CD4-positive, alpha-beta T cell treated with Interleukin-17A for 1 hour (primary cell): ENCODE measurements at regions not wholly inside any gene's neighbourhood (a gene's known extent, or its start where the extent isn't known, plus 50 kb on each side); places are given as distances from the start of the nearest gene placed in this dataset.

Experiments used
- DNase-seq: peaks from one replicate; pipeline ENCODE4 v3.0.0-alpha.2; 2020

GRCh38 chr13:105259426-105259825, 1276.0 kb downstream of the EFNB2 start:
- DNase-seq = no peak

- DNase-seq = no peak
Measured at GRCh38 chr13:105255472-105255871, 1280.0 kb downstream of the EFNB2 start.

DNA sequence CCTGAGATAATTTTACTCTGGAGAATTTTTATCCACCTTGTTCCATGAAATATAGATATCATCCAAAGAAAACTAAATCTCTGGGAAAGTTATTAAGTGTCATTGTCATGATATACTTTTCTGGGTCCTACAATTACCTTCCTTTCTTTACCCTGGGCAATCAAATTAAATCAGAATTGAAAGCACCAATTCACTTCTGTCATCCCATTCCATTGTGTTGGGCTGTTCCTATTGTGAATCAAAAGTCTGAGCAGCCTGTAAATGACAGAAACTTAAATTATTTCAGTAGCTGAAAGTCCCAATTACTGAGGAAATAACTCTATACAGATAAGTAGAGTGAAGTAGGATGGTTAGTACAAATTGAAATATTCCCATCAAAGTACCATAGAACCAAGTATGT, 1284.2 kb downstream of the EFNB2 start:
- DNase-seq = no peak

DNA sequence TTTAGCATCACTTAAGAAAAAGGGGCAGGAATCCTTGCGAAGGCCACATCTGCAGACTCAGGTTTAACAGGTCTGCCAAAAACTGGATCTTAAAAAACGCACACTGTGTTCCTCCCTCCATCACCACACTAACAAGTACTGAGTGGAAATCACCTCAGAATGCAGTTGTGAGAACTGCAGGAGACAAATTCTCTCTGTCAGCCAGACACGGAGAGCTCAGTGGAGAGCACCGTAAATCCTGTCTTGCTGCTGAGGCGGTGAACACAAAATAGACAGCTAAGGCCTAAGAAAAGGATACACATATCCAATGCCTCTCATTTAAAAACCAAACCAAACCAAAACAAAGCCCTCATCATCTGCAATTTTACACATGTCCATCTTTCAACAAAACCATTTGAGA, 1287.6 kb downstream of the EFNB2 start:
- DNase-seq = no peak

- no peak for DNase-seq
Measured at GRCh38 chr13:105240371-105240770, 1295.1 kb downstream of the EFNB2 start.

DNA sequence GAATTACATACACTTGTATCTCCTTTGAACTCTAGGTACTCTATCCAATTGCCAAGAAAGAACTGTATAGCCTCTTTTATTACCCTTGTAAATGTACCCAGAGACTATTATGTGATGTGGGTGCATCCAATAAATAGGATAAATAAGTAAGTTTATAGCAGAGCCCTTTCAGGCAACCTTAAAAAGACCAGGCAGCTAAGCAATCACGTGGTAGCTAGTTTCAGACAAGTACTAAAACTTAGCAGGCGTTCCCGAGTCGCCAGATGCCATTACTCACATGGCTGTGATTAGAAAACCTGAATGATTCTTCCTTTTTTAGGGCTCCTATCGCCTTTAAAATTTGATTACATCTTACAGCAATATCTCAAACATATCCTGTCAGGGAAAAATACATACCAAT, 1303.0 kb downstream of the EFNB2 start:
- no peak for DNase-seq

GRCh38 chr13:105232006-105232405, 1303.5 kb downstream of the EFNB2 start:
- DNase-seq = no peak

DNA sequence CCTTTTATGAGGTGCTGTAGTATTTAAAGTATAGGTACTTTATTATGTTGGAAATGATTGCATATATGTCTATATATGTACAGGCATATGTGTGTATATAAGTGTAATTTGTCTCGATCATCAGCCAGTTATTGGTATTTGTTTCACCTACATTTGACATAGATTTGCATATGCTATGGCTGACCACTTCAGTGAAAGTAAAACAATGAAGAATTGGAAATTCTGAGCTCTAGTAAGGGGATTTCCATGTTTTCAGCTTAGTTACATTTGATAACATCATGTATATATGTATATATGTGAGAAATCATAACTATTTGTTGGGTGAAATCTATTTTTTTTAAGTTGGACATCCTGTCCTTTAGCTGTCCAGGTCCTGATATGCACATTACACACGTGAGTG, 1303.9 kb downstream of the EFNB2 start:
- no peak for DNase-seq

DNA sequence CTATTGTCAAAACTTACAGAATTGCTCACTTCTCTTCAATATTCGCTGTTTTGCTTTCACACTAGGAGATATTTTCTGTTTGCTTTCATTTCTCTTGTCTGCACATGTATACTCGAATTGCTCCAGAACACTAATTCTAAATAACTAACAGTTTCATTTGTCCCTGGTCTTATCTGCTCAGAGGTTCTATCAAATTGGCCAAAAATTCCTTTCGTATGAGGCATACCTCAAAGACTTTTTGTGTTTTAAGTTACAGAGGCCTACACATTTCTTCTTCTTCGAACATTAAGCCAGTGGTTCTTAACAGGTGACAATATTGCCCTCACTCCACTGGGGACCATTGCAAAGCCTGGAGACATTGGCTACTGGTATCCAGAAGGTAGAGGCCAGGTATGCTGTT, 1314.6 kb downstream of the EFNB2 start:
- DNase-seq = no peak

DNA sequence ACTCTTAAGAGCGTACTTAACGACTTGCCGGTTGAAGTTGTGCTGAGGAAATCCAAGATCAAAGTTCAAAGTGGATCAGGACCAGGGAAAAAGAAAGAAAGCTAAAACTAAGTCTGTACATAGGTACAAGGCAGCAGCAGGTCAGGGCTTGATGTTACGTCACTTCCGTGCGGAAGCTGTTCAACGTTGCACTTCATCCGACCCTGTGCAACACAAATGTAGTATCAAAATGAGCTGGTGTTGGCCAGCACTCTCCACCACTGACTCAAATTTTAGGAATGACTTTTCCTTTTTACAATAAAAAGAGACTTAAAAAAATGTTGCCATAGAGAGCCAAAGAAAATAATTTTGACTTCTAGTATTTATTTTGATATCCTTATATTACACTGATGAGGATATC, 1315.4 kb downstream of the EFNB2 start:
- DNase-seq = no peak

- no peak for DNase-seq
Measured at GRCh38 chr13:105219651-105220050, 1315.8 kb downstream of the EFNB2 start.

GRCh38 chr13:105213512-105213911, 1322.0 kb downstream of the EFNB2 start:
- no peak for DNase-seq

DNA sequence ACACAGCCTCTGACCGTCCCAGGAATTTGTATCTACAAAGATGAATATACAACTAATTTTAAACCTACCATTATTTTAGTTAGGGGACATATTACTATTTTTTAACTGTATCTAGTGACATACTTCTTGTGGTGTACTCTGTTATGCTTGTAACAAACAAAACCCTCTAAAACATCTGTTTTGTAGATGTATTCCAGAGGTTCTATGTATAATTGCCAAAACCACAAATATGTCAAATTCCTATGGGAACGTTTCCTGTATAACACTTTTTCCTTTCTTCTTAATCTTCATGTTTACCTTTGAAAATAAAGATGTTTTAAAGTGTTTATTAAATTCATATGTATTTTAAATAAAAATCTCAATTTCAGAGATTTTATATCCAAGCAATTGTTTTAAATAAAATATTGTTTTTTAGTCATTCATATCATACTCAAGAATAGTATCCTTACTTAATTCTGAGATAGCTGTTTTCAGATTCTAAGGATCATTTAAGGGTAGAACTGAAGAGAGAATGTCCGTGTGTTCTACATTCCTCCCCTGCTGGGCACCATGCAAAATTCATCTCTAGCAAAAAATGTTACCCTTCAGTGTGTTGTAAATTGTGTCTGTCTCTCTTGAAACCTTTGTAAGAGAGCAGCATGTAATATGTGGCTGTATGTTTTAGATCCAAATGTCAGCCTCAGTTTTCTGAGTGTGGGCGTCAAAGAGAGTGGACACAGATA, 1327.7 kb downstream of the EFNB2 start:
- DNase-seq = no peak

DNA sequence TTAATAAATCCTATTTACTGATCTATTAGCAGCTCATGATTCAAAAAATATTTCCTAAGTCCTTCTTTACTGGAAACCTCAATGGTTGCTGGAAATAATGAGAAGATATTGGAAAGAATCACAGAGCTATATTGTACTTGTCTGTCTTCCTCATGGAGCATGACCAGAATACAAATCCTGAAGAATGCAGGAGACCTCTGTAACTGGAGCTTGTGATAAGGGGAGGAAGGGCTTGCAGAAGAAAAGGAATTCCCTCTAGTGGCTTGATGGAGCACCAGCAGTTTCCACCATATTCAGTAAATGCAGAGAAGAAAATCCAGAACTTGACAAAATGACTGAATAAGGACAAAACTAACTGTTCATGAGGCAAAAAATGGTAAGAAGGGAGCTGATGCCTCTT, 1333.1 kb downstream of the EFNB2 start:
- DNase-seq = no peak

- DNase-seq = no peak
Measured at GRCh38 chr13:105201351-105201750, 1334.1 kb downstream of the EFNB2 start.

- no peak for DNase-seq
Measured at GRCh38 chr13:105200181-105200580, 1335.3 kb downstream of the EFNB2 start.

DNA sequence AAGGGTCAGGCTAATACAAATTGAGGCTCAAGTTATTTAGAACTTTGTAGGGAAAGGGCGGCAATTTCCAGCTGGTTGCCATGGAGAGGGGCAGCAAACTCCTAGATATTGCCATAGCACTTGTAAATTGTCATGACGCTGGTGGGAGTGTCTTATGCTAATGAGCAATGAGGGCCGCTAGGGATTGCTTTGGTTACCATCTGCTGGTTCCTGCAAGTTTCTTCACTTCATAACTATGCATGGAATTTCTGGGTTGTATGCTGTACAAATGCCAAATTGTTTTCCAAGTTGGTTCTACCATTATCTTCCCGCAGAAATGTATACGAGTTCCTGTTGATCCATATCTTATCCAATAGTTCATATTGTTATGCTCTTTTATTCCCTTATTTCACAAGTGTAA, 1339.4 kb downstream of the EFNB2 start:
- DNase-seq = no peak

- no peak for DNase-seq
Measured at GRCh38 chr13:105193026-105193425, 1342.4 kb downstream of the EFNB2 start.

GRCh38 chr13:105184201-105184600, 1351.3 kb downstream of the EFNB2 start:
- DNase-seq = no peak

GRCh38 chr13:105177265-105177900, 1358.1 kb downstream of the EFNB2 start:
- DNase-seq = no peak

GRCh38 chr13:105170438-105170837, 1365.0 kb downstream of the EFNB2 start:
- DNase-seq = no peak

- DNase-seq = no peak
Measured at GRCh38 chr13:105168295-105168694, 1367.2 kb downstream of the EFNB2 start.

DNA sequence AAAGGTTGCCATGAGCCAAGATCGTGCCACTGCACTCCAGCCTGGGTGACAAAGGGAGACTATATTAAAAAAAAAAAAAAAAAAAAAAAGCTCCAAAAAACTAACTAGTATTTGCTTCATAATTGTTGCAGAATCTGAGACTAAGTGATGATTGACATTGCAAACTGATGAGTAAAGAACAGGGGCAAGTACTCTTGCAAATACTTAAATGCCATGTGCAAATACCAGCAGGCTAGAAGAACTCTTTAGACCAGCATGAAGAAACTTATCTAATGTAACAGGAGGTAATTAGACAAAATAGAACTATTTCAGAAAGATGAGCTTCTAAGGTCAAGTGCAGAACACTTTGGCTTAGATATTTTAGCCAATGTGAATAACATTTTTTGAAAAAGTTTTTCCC, 1368.1 kb downstream of the EFNB2 start:
- DNase-seq = no peak

- no peak for DNase-seq
Measured at GRCh38 chr13:105165449-105166125, 1369.9 kb downstream of the EFNB2 start.
